ENCODE measurements at regions not wholly inside any gene's neighbourhood (a gene's known extent, or its start where the extent isn't known, plus 50 kb on each side); places are given as distances from the start of the nearest gene placed in this dataset.

DNA sequence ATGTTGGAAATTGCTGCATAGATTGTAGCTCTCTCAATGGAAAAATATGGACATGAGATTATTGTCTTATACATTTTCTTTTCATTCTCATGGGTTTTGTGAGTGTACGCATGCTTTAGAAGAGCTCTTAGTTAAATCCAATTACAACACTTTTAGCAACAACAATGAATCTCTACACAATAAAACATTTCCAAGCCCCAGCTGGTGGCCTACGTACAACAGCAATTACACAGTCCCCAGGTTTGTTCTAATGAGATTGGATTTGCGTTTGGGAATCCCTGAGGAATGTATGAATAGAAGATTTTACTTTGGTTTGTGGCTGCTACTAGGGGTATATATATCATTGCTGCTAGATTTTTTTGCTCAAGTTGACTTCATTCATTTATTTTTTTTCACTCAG, 98.6 kb downstream of the FHDC1 start:
- no peak overlapping the region for H3K27ac ChIP-seq (ENCODE audit: low read depth, low read length)
- no peaks in the 10 kb centered on the region for H3K9me3 ChIP-seq (ENCODE audit: low read length)
- H3K27me3 ChIP-seq (ENCODE audit: control insufficient read depth in 1 of 2, insufficient read depth in 2 of 2, low read length in 2 of 2): no peaks in the 10 kb centered on the region
- no peaks in the 10 kb centered on the region for H3K36me3 ChIP-seq (ENCODE audit: insufficient read depth, low read length)
- H3K9ac ChIP-seq (ENCODE audit: low read length): no peak overlapping the region
- H3K4me1 ChIP-seq (ENCODE audit: insufficient read depth, low read length): no peaks in the 10 kb centered on the region
- H3K4me3 ChIP-seq (ENCODE audit: low read depth in 1 of 2, low read length in 2 of 2): no peak overlapping the region

DNA sequence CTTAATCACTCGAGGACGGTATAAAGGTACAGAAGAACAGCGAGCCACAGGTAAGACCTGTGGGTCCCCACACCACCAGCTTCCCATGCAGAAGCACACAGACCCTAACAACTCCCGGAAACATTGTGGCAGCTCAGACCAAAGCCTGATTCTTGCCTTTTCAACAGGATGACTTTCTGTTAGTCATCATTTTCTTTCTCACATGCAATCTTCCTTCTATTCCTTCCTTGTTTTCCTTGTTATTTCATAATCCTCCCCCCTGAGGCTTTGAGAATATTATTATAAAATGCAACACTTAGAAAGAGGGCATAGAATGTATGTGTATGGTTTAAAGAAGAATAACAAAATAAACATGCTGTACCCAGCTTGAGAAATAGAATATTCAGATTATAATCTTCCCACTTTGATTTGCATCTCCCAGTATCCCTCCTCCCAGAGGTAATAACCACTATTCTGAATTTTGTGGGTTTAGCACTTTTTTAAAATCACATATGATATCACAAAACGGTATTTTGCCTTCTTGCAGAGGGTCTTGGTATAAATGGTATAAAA, 100.9 kb downstream of the FHDC1 start:
- no peaks in the 10 kb centered on the region for H3K4me1 ChIP-seq (ENCODE audit: insufficient read depth, low read length)
- no peak overlapping the region for H3K27ac ChIP-seq (ENCODE audit: low read depth, low read length)
- no peaks in the 10 kb centered on the region for H3K36me3 ChIP-seq (ENCODE audit: insufficient read depth, low read length)
- H3K4me3 ChIP-seq (ENCODE audit: low read depth in 1 of 2, low read length in 2 of 2): no peak overlapping the region
- H3K9me3 ChIP-seq (ENCODE audit: low read length): no peaks in the 10 kb centered on the region
- H3K27me3 ChIP-seq (ENCODE audit: control insufficient read depth in 1 of 2, insufficient read depth in 2 of 2, low read length in 2 of 2): no peaks in the 10 kb centered on the region
- no peak overlapping the region for H3K9ac ChIP-seq (ENCODE audit: low read length)

DNA sequence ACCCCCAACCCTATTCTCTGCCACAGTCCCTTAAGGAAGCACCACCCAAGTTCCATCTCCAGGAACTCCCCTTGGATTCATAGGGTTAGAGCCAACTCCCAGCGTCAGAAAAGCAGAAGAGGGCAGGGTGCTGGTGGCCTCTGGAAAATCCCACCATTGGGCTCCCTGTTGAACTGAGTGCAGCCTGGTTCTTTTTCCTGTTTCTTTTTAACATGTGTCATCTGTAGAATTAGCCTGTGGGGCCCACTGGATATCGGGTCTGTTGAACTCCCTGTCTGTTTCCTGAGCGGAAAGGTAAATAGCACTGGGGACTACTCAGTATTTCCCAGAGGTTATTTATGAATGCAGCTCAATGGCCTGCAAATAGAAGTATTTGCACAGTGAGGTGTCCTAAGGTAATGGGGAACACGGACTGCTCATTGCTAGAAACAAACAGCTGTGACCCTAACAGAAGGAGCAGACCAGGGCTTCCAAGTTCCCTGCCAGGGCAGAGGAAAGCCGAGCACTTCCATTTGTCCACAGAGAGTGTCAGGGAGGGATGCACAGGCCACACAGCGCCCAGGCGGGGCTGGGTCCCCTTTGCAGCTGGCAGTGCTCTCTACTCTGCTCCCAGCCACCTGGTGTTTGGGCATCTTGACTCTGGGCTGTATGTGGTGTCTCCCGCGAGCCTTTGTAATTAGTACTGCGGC, 102.6 kb downstream of the FHDC1 start:
- no peak overlapping the region for H3K27ac ChIP-seq (ENCODE audit: low read depth, low read length)
- H3K4me3 ChIP-seq (ENCODE audit: low read depth in 1 of 2, low read length in 2 of 2): no peak overlapping the region
- no peaks in the 10 kb centered on the region for H3K36me3 ChIP-seq (ENCODE audit: insufficient read depth, low read length)
- no peaks in the 10 kb centered on the region for H3K4me1 ChIP-seq (ENCODE audit: insufficient read depth, low read length)
- no peak overlapping the region for H3K9ac ChIP-seq (ENCODE audit: low read length)
- no peaks in the 10 kb centered on the region for H3K27me3 ChIP-seq (ENCODE audit: control insufficient read depth in 1 of 2, insufficient read depth in 2 of 2, low read length in 2 of 2)
- H3K9me3 ChIP-seq (ENCODE audit: low read length): no peaks in the 10 kb centered on the region

DNA sequence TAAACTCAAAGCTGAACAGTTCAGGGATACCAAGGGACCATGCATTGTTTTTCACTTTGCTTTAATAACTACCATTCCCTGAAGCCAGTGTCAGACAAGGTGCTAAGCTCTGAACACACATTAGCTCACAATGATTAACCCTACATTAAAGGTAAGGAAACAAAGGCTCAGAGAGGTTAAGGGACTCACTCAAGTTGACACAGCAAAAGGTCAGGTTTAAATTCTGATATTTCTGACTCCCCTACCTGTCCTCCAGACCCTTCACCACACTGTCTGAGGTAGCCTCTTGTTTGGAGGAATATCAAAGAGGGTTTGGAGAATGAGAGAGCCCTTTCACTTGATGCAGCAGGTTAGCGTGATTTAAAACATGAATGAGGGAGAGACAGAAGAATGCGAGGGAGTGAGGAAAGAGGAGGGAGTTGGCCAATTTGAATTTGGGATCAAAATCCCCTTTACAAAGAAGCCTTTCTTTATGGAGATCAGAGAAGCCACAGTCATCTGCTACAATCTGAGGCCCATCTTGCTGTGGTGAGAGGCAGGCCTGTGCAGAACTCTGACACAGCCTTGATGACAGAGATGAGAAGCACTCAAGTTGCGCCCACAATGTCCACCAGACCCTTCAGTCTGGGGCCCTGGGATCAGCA, 103.5 kb downstream of the FHDC1 start:
- Histone ChIP-seq H3K27me3 (ENCODE audit: control insufficient read depth in 1 of 2, insufficient read depth in 2 of 2, low read length in 2 of 2) (no peaks in the 10 kb centered on the region), H3K36me3 (ENCODE audit: insufficient read depth, low read length) (no peaks in the 10 kb centered on the region), H3K4me1 (ENCODE audit: insufficient read depth, low read length) (no peaks in the 10 kb centered on the region), H3K9ac (ENCODE audit: low read length) (no peak overlapping the region), H3K9me3 (ENCODE audit: low read length) (no peaks in the 10 kb centered on the region), H3K4me3 (ENCODE audit: low read depth in 1 of 2, low read length in 2 of 2) (no peak overlapping the region), H3K27ac (ENCODE audit: low read depth, low read length) (no peak overlapping the region)

DNA sequence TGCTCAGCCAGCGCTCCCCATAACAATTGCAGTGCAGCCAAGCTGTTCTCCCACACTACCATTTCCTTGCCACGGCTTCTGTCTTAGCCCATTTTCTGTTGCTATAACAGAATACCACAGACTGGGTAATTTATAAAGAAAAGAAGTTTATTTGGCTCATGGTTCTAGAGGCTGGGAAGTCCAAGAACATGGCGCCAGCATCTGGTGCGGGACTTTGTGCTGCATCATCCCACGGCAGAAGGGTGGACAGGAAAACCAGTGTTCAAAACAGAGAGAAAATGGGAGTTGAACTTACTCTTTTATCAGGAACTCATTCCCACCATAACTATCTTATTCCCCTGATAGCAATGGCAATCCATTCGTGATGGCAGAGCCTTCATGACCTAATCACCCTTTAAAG, 104.6 kb downstream of the FHDC1 start:
- Histone ChIP-seq H3K4me1 (ENCODE audit: insufficient read depth, low read length) (no peaks in the 10 kb centered on the region), H3K36me3 (ENCODE audit: insufficient read depth, low read length) (no peaks in the 10 kb centered on the region), H3K27me3 (ENCODE audit: control insufficient read depth in 1 of 2, insufficient read depth in 2 of 2, low read length in 2 of 2) (no peaks in the 10 kb centered on the region), H3K9me3 (ENCODE audit: low read length) (no peaks in the 10 kb centered on the region), H3K9ac (ENCODE audit: low read length) (no peak overlapping the region), H3K4me3 (ENCODE audit: low read depth in 1 of 2, low read length in 2 of 2) (no peak overlapping the region), H3K27ac (ENCODE audit: low read depth, low read length) (no peak overlapping the region)

DNA sequence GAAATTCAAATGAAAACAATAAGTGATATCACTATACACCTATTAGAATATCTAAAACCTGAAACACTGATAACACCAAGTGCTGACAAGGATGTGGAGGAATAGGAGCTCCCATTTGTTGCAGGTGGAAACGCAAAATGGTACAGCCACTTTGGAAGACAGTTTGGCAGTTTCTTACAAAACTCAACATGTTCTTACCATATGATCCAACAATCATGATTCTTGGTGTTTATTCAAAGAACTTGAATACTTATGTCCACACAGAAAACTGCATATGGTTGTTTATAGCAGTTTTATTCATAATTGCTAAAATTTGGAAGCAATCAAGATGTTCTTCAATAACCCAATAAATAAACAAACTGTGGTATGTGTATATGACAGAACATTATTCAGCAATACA, 107.9 kb downstream of the FHDC1 start:
- no peak overlapping the region for H3K4me3 ChIP-seq (ENCODE audit: low read depth in 1 of 2, low read length in 2 of 2)
- no peaks in the 10 kb centered on the region for H3K36me3 ChIP-seq (ENCODE audit: insufficient read depth, low read length)
- no peaks in the 10 kb centered on the region for H3K4me1 ChIP-seq (ENCODE audit: insufficient read depth, low read length)
- no peaks in the 10 kb centered on the region for H3K27me3 ChIP-seq (ENCODE audit: control insufficient read depth in 1 of 2, insufficient read depth in 2 of 2, low read length in 2 of 2)
- no peaks in the 10 kb centered on the region for H3K9me3 ChIP-seq (ENCODE audit: low read length)
- H3K9ac ChIP-seq (ENCODE audit: low read length): no peak overlapping the region
- no peak overlapping the region for H3K27ac ChIP-seq (ENCODE audit: low read depth, low read length)

DNA sequence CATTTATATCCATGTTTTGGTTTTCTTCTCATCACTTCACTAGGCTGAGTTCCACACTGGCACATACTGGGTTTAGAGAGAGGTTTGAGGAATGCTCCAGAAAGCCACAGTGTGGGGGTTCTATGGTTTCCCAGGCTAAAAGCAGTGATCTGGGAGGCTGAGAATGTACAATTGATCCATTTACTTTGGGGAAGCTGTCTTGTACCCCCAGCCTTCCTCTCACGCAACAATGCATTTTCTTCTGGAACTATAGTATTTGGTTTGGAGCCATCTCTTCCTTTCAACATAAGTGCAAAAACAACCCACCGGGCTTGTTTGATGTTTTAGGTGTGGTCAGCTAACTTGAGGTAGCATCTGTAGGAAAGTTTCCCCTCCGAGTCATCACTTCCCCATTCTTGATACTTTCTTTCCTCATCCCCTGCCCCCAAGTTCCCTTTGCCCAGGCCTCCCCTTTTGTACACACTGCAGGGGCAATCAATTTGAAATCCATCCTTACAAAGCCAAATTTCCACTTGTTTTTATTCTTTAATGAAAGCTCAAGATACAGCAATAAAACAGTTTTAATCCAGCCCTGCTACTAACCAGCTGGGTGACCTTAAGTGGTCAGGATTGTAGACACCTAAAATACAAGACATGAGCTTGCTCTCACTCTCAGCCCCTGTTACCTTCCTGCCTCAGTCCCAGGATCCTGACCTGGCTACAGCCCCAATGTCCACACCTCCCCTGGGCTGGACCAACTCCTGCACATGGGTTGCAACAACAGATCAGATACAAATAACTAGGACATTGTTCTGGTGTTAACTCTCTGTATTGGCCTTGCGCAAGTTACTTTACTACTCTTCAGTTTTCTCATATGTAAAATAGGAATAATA, 109.2 kb downstream of the FHDC1 start:
- Histone ChIP-seq H3K9me3 (ENCODE audit: low read length) (no peaks in the 10 kb centered on the region), H3K36me3 (ENCODE audit: insufficient read depth, low read length) (no peaks in the 10 kb centered on the region), H3K27ac (ENCODE audit: low read depth, low read length) (no peak overlapping the region), H3K4me1 (ENCODE audit: insufficient read depth, low read length) (no peaks in the 10 kb centered on the region), H3K27me3 (ENCODE audit: control insufficient read depth in 1 of 2, insufficient read depth in 2 of 2, low read length in 2 of 2) (no peaks in the 10 kb centered on the region), H3K9ac (ENCODE audit: low read length) (no peak overlapping the region), H3K4me3 (ENCODE audit: low read depth in 1 of 2, low read length in 2 of 2) (no peak overlapping the region)

DNA sequence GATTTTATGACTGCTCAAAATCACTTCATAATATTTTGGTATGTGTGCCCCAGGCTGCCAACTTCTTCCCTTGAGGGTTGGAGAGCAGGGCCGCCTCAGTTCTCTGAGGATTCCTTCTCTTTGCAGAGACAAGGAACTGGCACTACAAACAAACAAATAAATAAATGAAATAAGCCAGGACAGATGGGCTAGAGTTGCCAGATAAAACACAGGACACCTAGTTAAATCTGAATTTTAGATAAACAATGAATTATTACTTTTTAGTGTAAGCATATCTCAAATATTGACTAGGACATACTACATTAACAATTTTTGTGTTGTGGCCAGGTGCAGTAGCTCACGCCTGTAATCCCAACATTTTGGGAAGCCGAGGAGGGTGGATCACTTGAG, 122.5 kb downstream of the FHDC1 start:
- Histone ChIP-seq H3K36me3 (ENCODE audit: insufficient read depth, low read length) (no peaks in the 10 kb centered on the region), H3K4me3 (ENCODE audit: low read depth in 1 of 2, low read length in 2 of 2) (no peak overlapping the region), H3K9ac (ENCODE audit: low read length) (no peak overlapping the region), H3K4me1 (ENCODE audit: insufficient read depth, low read length) (no peaks in the 10 kb centered on the region), H3K27me3 (ENCODE audit: control insufficient read depth in 1 of 2, insufficient read depth in 2 of 2, low read length in 2 of 2) (no peaks in the 10 kb centered on the region), H3K27ac (ENCODE audit: low read depth, low read length) (no peak overlapping the region), H3K9me3 (ENCODE audit: low read length) (no peaks in the 10 kb centered on the region)

DNA sequence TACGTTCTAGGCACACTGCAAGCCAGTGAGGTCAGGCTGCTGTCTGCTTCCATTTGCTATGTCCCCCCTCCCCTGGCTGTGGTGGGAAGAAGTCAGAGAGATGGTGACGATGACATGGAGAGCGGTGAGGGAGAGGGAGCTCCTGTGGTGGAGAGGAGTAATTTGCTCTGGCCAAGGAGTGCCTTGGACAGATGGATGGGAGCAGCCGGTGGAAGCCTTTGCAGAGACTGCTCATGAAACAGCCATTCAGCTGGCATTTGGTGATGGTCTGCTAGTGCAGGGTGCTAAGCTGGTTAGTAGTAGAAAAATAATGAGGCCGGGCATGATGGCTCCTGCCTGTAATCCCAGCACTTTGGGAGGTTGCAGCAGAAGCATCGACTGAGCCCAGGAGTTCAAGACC, 124.1 kb downstream of the FHDC1 start:
- Histone ChIP-seq H3K4me3 (ENCODE audit: low read depth in 1 of 2, low read length in 2 of 2) (no peak overlapping the region), H3K9ac (ENCODE audit: low read length) (no peak overlapping the region), H3K9me3 (ENCODE audit: low read length) (no peaks in the 10 kb centered on the region), H3K36me3 (ENCODE audit: insufficient read depth, low read length) (no peaks in the 10 kb centered on the region), H3K27me3 (ENCODE audit: control insufficient read depth in 1 of 2, insufficient read depth in 2 of 2, low read length in 2 of 2) (no peaks in the 10 kb centered on the region), H3K27ac (ENCODE audit: low read depth, low read length) (no peak overlapping the region), H3K4me1 (ENCODE audit: insufficient read depth, low read length) (no peaks in the 10 kb centered on the region)

DNA sequence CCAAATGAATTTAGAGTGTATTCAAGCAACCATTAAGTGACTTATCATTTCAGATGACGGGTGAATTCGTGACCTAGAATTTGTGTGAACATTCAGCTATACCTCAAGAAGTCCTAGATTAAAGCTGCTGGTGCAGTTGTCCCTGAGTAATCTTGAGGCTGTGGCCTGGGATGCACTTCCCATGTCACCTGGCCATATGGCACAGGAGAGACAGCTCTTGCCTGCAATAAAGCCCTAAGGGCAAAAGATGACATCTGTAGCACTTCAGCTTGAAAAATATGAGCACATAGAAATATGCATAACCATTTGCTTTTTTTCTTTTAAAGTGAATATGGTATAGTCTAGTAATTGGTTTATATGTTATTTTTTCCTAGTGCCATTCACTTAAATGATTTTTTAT, 125.8 kb downstream of the FHDC1 start:
- H3K27me3 ChIP-seq (ENCODE audit: control insufficient read depth in 1 of 2, insufficient read depth in 2 of 2, low read length in 2 of 2): no peaks in the 10 kb centered on the region
- no peaks in the 10 kb centered on the region for H3K9me3 ChIP-seq (ENCODE audit: low read length)
- H3K9ac ChIP-seq (ENCODE audit: low read length): no peak overlapping the region
- no peak overlapping the region for H3K27ac ChIP-seq (ENCODE audit: low read depth, low read length)
- H3K36me3 ChIP-seq (ENCODE audit: insufficient read depth, low read length): no peaks in the 10 kb centered on the region
- H3K4me3 ChIP-seq (ENCODE audit: low read depth in 1 of 2, low read length in 2 of 2): no peak overlapping the region
- H3K4me1 ChIP-seq (ENCODE audit: insufficient read depth, low read length): no peaks in the 10 kb centered on the region

DNA sequence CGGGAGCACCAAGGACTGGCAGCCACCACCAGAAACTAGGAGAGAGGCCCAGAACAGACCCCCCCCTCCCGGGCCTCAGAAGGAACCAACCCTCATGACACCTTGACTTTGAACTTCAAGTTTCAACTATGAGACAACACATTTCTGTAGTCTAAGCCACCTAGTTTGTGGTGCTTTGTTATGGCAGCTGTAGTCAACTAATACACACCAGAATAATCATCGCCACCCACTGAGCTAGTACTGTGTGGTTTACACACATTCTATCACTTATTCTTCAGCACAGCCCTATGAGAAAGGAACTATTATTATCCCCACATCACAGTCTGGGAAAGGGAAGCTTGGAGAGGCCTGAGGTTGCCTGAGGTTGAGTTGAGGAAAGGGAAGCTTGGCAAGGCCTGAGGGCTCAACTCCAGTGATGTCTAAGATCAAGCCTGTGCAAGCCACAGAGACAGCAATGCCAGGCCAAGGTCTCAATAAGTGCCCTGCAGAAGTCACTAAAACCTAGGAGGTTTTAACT, 126.6 kb downstream of the FHDC1 start:
- Histone ChIP-seq H3K27ac (ENCODE audit: low read depth, low read length) (no peak overlapping the region), H3K36me3 (ENCODE audit: insufficient read depth, low read length) (no peaks in the 10 kb centered on the region), H3K9ac (ENCODE audit: low read length) (no peak overlapping the region), H3K4me1 (ENCODE audit: insufficient read depth, low read length) (no peaks in the 10 kb centered on the region), H3K27me3 (ENCODE audit: control insufficient read depth in 1 of 2, insufficient read depth in 2 of 2, low read length in 2 of 2) (no peaks in the 10 kb centered on the region), H3K9me3 (ENCODE audit: low read length) (no peaks in the 10 kb centered on the region), H3K4me3 (ENCODE audit: low read depth in 1 of 2, low read length in 2 of 2) (no peak overlapping the region)
